GM13976 (cell line): ENCODE measurements at regions not wholly inside any gene's neighbourhood (a gene's known extent, or its start where the extent isn't known, plus 50 kb on each side); places are given as distances from the start of the nearest gene placed in this dataset.

Experiments
- DNase-seq: peaks from one replicate; pipeline ENCODE4 v3.0.0; 2012; ENCODE audit warnings: low spot score
- in situ Hi-C: fragments of 300-500 bp; cut with MboI; formaldehyde crosslinking; loops from one replicate; pipeline ENCODE4 v1.12.0; 2022; ENCODE audit warnings: low sequenced_read_pairs, mixed read lengths, inconsistent platforms; ENCODE audit not compliant: unreplicated experiment
- TF ChIP-seq, protein P1 (sequence below): IDR thresholded peaks from 2 replicates; pipeline ENCODE4 v1.5.1; 2012; ENCODE audit warnings: borderline replicate concordance, mild to moderate bottlenecking; ENCODE audit not compliant: insufficient read depth; ENCODE audit errors: extremely low read depth, missing control alignments, control extremely low read depth

DNA sequence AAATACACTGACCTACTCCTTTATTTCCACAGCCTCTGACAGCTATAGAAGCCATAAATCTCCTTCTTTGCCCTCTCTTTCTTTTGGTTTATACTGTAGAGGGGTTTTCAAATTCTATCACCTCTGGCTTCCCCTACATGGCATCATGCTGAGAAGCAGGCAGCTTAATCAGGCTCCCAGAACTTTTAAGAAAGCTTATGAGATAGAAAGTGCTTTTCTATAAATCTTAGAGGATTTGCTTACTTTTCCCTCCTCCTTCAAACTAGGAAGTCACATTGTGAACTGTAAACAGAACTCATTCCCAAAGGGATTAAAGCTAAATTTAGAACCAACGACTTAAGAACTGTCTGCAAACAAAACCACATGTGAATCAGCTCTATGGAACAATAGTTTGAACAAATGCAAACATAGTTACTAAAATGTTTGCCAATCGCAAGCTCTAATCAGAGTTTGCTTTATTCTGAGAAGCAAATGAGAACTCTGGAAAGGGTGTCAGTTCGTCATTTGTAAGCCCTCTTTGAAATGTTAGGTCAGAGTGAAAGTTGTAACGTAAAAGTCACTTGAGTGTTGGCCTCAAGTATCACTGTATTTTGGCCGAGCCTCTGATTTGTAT is 344.1 kb downstream of the RFC3 start:
- in situ Hi-C loops, result no loop called here
- DNase-seq, result no peak
- TF ChIP-seq, protein P1, sequence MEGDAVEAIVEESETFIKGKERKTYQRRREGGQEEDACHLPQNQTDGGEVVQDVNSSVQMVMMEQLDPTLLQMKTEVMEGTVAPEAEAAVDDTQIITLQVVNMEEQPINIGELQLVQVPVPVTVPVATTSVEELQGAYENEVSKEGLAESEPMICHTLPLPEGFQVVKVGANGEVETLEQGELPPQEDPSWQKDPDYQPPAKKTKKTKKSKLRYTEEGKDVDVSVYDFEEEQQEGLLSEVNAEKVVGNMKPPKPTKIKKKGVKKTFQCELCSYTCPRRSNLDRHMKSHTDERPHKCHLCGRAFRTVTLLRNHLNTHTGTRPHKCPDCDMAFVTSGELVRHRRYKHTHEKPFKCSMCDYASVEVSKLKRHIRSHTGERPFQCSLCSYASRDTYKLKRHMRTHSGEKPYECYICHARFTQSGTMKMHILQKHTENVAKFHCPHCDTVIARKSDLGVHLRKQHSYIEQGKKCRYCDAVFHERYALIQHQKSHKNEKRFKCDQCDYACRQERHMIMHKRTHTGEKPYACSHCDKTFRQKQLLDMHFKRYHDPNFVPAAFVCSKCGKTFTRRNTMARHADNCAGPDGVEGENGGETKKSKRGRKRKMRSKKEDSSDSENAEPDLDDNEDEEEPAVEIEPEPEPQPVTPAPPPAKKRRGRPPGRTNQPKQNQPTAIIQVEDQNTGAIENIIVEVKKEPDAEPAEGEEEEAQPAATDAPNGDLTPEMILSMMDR, result no peak

DNA sequence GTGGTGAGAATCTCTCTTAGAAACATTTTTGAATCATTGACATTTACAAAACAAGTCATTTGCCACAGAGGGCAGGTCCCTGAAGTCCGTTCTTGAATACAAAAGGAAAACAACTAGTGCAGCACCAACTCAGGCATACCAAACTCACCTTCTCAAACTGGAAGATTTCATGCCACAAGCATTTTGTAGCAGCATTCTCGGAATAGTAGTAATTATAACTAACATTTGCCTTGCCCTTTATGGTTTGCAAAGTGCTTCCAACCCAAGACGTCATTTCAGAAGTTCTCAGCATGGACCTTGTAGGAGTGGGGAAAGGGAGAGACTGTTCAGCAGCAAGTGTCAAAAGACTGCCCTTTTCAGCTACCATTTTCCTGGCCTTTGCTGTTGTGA is 344.6 kb downstream of the RFC3 start:
- in situ Hi-C loops, result no loop called here
- TF ChIP-seq, protein P1, result no peak
- no peak for DNase-seq

DNA sequence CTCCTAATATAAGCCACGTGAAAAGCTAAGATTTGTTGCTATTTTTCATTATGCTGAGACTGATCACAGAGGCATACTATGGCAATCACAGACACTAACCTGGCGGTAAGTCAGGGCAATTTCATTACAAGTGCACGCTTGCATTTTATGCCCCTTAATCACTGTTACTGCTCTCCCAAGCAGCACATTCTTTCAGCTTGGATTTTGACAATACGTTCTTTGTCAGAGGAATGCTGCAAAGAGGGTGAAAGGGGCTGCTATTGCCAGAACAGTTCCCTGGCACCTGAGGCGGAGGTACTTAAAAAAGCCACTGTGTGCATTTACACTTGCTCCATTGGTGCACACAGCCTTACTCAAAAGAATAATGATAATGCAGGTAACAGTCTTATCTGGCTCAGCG is 346.6 kb downstream of the RFC3 start:
- DNase-seq, result no peak
- TF ChIP-seq, protein P1, result no peak
- in situ Hi-C loops, result no loop called here

DNA sequence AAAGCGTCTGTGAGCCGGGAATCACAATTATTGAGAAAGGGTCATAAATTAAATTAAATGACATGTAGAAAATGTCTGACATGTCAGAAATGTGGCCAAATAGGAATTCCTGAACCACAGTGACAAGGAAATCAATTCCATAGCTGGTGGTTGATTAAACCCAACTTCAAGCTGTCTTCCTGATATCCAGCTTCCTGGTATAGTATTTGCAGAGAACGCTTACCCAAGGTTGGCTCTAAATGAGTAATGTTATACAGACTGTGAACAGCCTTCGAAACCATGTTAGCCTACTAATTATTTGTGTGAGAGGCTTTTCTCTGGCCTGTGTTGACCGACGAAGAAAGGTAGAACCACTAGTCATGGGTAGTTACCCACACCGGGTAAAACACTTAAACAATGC is 347.2 kb downstream of the RFC3 start:
- no peak for DNase-seq
- TF ChIP-seq, protein P1, result no peak
- in situ Hi-C loops, result no loop called here

DNA sequence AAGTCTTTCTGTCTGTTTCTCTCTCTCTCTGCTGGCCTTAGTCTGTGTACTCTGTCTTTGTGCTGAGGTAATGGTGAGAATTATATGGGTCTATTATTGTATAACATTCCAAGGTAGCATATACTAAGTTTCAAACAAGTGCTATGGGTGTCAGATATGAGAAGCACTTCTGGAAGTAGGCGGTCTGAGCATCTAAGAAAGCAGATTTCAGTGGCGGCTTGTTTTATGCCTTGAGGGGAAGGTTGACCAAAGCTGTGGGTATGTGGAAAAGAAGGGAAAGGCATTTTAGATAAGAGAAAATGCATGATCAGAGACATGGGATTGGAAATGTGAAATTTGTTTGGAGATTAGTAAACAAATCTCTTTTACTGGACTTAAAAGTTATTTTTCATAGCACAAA is 348.5 kb downstream of the RFC3 start:
- TF ChIP-seq, protein P1, result no peak
- DNase-seq, result no peak
- in situ Hi-C loops, result no loop called here

DNA sequence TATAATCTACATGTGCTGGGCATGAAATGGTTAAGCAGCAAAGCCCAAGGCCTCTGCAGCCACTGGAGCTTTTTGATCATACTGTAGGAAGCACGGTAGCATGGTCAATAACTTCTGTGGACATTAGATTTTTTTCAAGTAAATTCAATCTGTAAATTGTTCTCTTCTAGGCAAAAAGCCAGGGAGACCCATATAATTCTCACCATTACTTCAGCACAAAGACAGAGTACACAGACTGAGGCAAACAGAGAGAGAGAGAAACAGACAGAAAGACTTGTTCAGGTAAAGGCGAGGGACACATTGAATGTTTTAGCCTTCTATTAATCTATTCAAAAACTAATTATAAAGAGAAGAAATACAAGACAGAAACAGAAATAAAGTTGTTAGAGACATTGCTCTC is 349.4 kb downstream of the RFC3 start:
- DNase-seq, result no peak
- in situ Hi-C loops, result no loop called here

More for the DNA sequence above, 349.4 kb downstream of the RFC3 start:
- TF ChIP-seq, protein P1, result no peak
